ENCODE measurements at regions not wholly inside any gene's neighbourhood (a gene's known extent, or its start where the extent isn't known, plus 50 kb on each side); places are given as distances from the start of the nearest gene placed in this dataset.
A peak's percentile ranks its signal among the peaks of the same experiment; 100 is the strongest.

DNA sequence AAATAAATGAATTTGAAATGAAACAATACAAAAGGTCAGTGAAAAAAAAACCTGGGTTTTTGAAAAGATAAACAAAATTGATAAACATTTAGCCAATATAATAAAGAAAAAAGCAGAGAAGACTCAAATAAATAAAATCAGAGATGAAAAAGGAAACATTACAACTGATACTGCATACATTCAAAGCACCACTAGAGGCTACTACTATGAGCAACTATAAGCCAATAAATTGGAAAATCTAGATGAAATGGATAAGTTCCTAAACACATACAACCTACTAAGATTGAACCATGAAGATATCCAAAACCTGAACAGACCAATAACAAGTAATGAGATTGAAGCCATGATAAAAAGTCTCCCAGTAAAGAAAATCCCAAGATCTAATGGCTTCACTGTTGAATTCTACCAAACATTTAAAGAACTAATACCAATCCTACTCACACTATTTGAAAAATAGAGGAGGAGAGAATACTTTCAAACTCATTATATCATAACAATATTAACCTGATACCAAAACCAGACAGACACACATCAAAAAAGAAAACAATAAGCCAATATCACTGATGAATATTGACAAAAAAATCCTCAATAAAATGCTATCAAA, 80.8 kb upstream of the CERS6 start:
- H3K4me1 Mint-ChIP-seq (ENCODE audit: low read depth, unreplicated experiment) = no peaks in the 10 kb centered on the region
- no peak for DNase-seq
- H3K36me3 Mint-ChIP-seq (ENCODE audit: unreplicated experiment) = peaks cover 35% of the 10 kb centered on the region
- no peak overlapping the region for H3K27ac Mint-ChIP-seq (ENCODE audit: unreplicated experiment)
- H3K4me3 Mint-ChIP-seq (ENCODE audit: unreplicated experiment) = no peak overlapping the region
- TF ChIP-seq, protein P1, sequence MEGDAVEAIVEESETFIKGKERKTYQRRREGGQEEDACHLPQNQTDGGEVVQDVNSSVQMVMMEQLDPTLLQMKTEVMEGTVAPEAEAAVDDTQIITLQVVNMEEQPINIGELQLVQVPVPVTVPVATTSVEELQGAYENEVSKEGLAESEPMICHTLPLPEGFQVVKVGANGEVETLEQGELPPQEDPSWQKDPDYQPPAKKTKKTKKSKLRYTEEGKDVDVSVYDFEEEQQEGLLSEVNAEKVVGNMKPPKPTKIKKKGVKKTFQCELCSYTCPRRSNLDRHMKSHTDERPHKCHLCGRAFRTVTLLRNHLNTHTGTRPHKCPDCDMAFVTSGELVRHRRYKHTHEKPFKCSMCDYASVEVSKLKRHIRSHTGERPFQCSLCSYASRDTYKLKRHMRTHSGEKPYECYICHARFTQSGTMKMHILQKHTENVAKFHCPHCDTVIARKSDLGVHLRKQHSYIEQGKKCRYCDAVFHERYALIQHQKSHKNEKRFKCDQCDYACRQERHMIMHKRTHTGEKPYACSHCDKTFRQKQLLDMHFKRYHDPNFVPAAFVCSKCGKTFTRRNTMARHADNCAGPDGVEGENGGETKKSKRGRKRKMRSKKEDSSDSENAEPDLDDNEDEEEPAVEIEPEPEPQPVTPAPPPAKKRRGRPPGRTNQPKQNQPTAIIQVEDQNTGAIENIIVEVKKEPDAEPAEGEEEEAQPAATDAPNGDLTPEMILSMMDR (IDR thresholded peaks at IDR 0.05; ENCODE audit: partially characterized antibody, unreplicated experiment) = peak; percentile 13
- peaks cover 2% of the 10 kb centered on the region for H3K27me3 Mint-ChIP-seq (ENCODE audit: unreplicated experiment)
- peaks cover 2% of the 10 kb centered on the region for H3K9me3 Mint-ChIP-seq (ENCODE audit: unreplicated experiment)

DNA sequence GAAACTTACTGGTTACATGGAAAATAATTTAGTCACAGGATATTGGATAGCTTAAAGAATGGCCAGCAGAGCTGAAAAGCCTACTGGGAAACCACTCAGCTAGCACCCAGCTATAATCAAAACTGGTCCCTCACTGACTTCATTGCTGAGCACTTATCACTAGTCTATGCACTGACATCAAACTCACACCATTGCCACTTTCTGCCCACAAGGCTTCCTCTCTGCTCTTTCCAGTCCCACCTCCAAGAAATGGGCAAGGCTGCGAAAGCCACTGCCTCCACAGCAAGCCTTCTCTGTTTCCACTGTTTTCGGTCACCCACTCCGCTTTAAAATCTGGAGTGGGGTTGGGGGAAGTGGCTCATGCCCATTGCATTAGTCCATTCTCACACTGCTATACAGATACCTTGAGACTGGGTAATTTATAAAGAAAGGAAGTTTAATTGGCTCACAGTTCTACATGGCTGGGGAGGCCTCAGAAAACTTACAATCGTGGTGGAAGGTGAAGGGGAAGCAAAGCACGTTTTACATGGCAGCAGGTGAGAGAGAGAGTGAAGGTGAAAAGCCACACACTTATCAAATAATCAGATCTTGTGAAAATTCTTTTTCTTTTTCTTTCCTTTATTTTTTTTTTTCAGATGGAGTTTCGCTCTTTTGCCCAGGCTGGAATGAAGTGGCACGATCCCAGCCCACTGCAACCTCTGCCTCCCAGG, 77.0 kb upstream of the CERS6 start:
- no peaks in the 10 kb centered on the region for H3K4me1 Mint-ChIP-seq (ENCODE audit: low read depth, unreplicated experiment)
- no peaks in the 10 kb centered on the region for H3K9me3 Mint-ChIP-seq (ENCODE audit: unreplicated experiment)
- H3K36me3 Mint-ChIP-seq (ENCODE audit: unreplicated experiment) = peaks cover 10% of the 10 kb centered on the region
- no peak overlapping the region for H3K4me3 Mint-ChIP-seq (ENCODE audit: unreplicated experiment)
- H3K27me3 Mint-ChIP-seq (ENCODE audit: unreplicated experiment) = no peaks in the 10 kb centered on the region
- H3K27ac Mint-ChIP-seq (ENCODE audit: unreplicated experiment) = no peak overlapping the region
- TF ChIP-seq, protein P1 (IDR thresholded peaks at IDR 0.05; ENCODE audit: partially characterized antibody, unreplicated experiment) = no peak
- no peak for DNase-seq

DNA sequence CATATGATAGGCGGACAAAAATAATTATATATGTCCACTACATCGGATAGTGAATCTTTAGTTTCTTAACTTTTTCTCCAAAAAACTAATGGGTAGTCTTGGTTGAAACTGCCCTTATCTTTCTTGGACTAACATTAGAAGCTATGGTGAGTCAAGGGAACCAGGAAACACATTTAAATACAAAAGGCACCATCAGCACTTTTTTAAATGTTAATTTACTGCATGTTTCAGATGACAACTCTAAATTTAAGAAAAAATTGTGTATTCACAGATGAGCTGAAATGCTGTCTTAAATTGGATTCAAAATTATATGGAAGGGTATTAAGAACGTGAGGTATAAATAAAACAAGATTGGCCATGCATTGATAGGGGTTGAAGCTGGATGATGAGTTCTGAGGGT, 75.6 kb upstream of the CERS6 start:
- Mint-ChIP-seq H3K4me3 (ENCODE audit: unreplicated experiment) (no peak overlapping the region), H3K9me3 (ENCODE audit: unreplicated experiment) (no peaks in the 10 kb centered on the region), H3K27me3 (ENCODE audit: unreplicated experiment) (no peaks in the 10 kb centered on the region), H3K4me1 (ENCODE audit: low read depth, unreplicated experiment) (no peaks in the 10 kb centered on the region), H3K36me3 (ENCODE audit: unreplicated experiment) (peaks cover 10% of the 10 kb centered on the region), H3K27ac (ENCODE audit: unreplicated experiment) (no peak overlapping the region)
- no peak for DNase-seq
- TF ChIP-seq, protein P1 (IDR thresholded peaks at IDR 0.05; ENCODE audit: partially characterized antibody, unreplicated experiment) = no peak

DNA sequence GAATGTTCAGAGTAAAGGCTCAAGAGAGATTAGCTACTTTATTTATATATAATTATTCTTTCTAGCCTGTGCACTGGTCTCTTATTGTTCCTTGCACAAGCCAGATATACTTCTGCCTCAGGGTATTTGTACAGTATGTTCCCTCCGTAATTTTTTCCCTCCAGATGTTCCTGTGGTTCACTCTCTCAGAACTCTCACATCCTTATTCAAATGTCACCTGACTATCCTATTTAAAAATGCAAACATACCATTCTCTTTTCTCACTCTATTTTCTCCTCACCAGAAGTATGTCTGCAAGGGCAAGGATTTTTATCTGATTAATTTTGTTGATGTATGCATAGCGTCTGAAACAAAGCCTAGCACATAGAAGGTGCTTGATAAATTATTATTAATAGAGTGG, 64.0 kb upstream of the CERS6 start:
- H3K27me3 Mint-ChIP-seq (ENCODE audit: unreplicated experiment) = peaks cover 1% of the 10 kb centered on the region
- H3K4me3 Mint-ChIP-seq (ENCODE audit: unreplicated experiment) = no peak overlapping the region
- no peaks in the 10 kb centered on the region for H3K4me1 Mint-ChIP-seq (ENCODE audit: low read depth, unreplicated experiment)

DNA sequence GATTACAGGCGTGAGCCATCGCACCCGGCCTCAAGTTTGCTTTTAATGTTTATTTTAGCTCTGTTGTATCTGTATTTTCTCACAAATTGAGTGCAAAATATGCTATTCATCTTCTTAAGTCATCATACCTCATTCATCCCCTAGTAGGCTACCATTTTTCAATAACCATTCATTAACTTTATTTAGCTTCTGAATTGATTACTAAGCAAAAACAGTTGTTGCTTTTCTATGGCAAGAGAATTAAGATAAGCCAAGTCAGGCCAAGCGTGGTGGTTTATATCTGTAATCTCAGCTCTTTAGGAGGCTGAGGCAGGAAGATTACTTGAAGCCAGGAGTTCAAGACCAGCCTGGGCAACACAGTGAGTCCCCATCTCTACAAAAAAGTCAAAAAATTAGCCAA, 63.3 kb upstream of the CERS6 start:
- TF ChIP-seq, protein P1 (IDR thresholded peaks at IDR 0.05; ENCODE audit: partially characterized antibody, unreplicated experiment) = no peak

More for the DNA sequence above, 64.0 kb upstream of the CERS6 start:
- no peak overlapping the region for H3K27ac Mint-ChIP-seq (ENCODE audit: unreplicated experiment)
- no peaks in the 10 kb centered on the region for H3K36me3 Mint-ChIP-seq (ENCODE audit: unreplicated experiment)
- peaks cover 4% of the 10 kb centered on the region for H3K9me3 Mint-ChIP-seq (ENCODE audit: unreplicated experiment)
- TF ChIP-seq, protein P1 (IDR thresholded peaks at IDR 0.05; ENCODE audit: partially characterized antibody, unreplicated experiment) = no peak
- no peak for DNase-seq

More for the DNA sequence above, 63.3 kb upstream of the CERS6 start:
- Mint-ChIP-seq H3K27ac (ENCODE audit: unreplicated experiment) (no peak overlapping the region), H3K36me3 (ENCODE audit: unreplicated experiment) (no peaks in the 10 kb centered on the region), H3K27me3 (ENCODE audit: unreplicated experiment) (peaks cover 1% of the 10 kb centered on the region), H3K4me3 (ENCODE audit: unreplicated experiment) (no peak overlapping the region), H3K4me1 (ENCODE audit: low read depth, unreplicated experiment) (no peaks in the 10 kb centered on the region), H3K9me3 (ENCODE audit: unreplicated experiment) (peaks cover 1% of the 10 kb centered on the region)
- no peak for DNase-seq
